Prostate gland (tissue), 2 donors: ENCODE measurements at regions not wholly inside any gene's neighbourhood (a gene's known extent, or its start where the extent isn't known, plus 50 kb on each side); places are given as distances from the start of the nearest gene placed in this dataset.

Experiments used
- CTCF ChIP-seq, 4 experiments: fragments of 200-600 bp in 2 of 4; fragments of 450-650 bp in 2 of 4; sonication (generic) in 2 of 4; IDR thresholded peaks; 1 replicate in 3 of 4; 2 replicates in 1 of 4; pipeline ENCODE4 v1.5.1; 2016 to 2019; ENCODE audit warnings: antibody characterized with exemption in 4 of 4, mild to moderate bottlenecking in 2 of 4, moderate library complexity in 2 of 4
- POLR2A ChIP-seq: fragments of 450-650 bp; IDR thresholded peaks from one replicate; pipeline ENCODE4 v1.6.1; 2016; ENCODE audit warnings: antibody characterized with exemption, mild to moderate bottlenecking
- POLR2AphosphoS5 ChIP-seq: sonication (generic); formaldehyde crosslinking; IDR thresholded peaks from one replicate; pipeline ENCODE4 v1.6.1; 2017; ENCODE audit warnings: antibody characterized with exemption

- TF ChIP-seq CTCF (IDR thresholded peaks at IDR 0.05), result no peak
- TF ChIP-seq POLR2AphosphoS5, result no peak
- no peak for TF ChIP-seq POLR2A
Observed at GRCh38 chr6:53418288-53418687, 69.5 kb upstream of the ELOVL5 start.
